ENCODE measurements at regions not wholly inside any gene's neighbourhood (a gene's known extent, or its start where the extent isn't known, plus 50 kb on each side); places are given as distances from the start of the nearest gene placed in this dataset.

- no peak for TF ChIP-seq CTCF (IDR thresholded peaks at IDR 0.05)
- no peak for TF ChIP-seq POLR2AphosphoS5 (IDR thresholded peaks at IDR 0.05)
Measured at GRCh38 chr7:52502281-52502680, 533.2 kb upstream of the POM121L12 start.
